ENCODE measurements at regions not wholly inside any gene's neighbourhood (a gene's known extent, or its start where the extent isn't known, plus 50 kb on each side); places are given as distances from the start of the nearest gene placed in this dataset.

- TF ChIP-seq FOXK2 (IDR thresholded peaks at IDR 0.05) (no peak), NFRKB (IDR thresholded peaks at IDR 0.05) (no peak), SUZ12 (IDR thresholded peaks at IDR 0.05) (no peak), CTBP1 (IDR thresholded peaks at IDR 0.05; ENCODE audit: borderline replicate concordance) (no peak), PKNOX1 (IDR thresholded peaks at IDR 0.05) (no peak), BHLHE40 (IDR thresholded peaks at IDR 0.05; ENCODE audit: borderline replicate concordance) (no peak), L3MBTL2 (conservative IDR thresholded peaks at IDR 0.05) (no peak), ELF4 (IDR thresholded peaks at IDR 0.05) (no peak), ARNT (IDR thresholded peaks at IDR 0.05) (no peak), FOXM1 (IDR thresholded peaks at IDR 0.05; ENCODE audit: borderline replicate concordance) (no peak), FOXA1 (IDR thresholded peaks at IDR 0.05) (no peak), TARDBP (IDR thresholded peaks at IDR 0.05) (no peak), ZNF384 (IDR thresholded peaks at IDR 0.05) (no peak), HDGF (IDR thresholded peaks at IDR 0.05; ENCODE audit: borderline replicate concordance) (no peak), SP1 (IDR thresholded peaks at IDR 0.05) (no peak), LEF1 (IDR thresholded peaks at IDR 0.05; ENCODE audit: borderline replicate concordance) (no peak)
- no peak for DNase-seq (ENCODE audit: extremely low spot score)
- POLR2A ChIA-PET: no interaction called here
- CTCF ChIA-PET: interaction anchor here (0.6 kb wide), 1 partner anchor 22 kb away, joined by 3 read pairs; no protein-coding TSS in a partner anchor
Measured at GRCh38 chr3:109921509-109921908, 584.2 kb upstream of the DPPA4 start.

GRCh38 chr3:109922856-109923255 lies 585.5 kb upstream of the DPPA4 start:
- no peak for DNase-seq (ENCODE audit: extremely low spot score)
- ChIA-PET POLR2A (no interaction called here), CTCF (no interaction called here)
- TF ChIP-seq L3MBTL2 (conservative IDR thresholded peaks at IDR 0.05): no peak
- TF ChIP-seq HDGF (IDR thresholded peaks at IDR 0.05; ENCODE audit: borderline replicate concordance): no peak
- TF ChIP-seq FOXA1 (IDR thresholded peaks at IDR 0.05): no peak
- TF ChIP-seq NFRKB (IDR thresholded peaks at IDR 0.05): no peak
- no peak for TF ChIP-seq BHLHE40 (IDR thresholded peaks at IDR 0.05; ENCODE audit: borderline replicate concordance)
- no peak for TF ChIP-seq TARDBP (IDR thresholded peaks at IDR 0.05)
- no peak for TF ChIP-seq FOXK2 (IDR thresholded peaks at IDR 0.05)
- no peak for TF ChIP-seq ARNT (IDR thresholded peaks at IDR 0.05)
- TF ChIP-seq LEF1 (IDR thresholded peaks at IDR 0.05; ENCODE audit: borderline replicate concordance): no peak
- no peak for TF ChIP-seq PKNOX1 (IDR thresholded peaks at IDR 0.05)
- TF ChIP-seq FOXM1 (IDR thresholded peaks at IDR 0.05; ENCODE audit: borderline replicate concordance): no peak
- TF ChIP-seq SUZ12 (IDR thresholded peaks at IDR 0.05): no peak
- no peak for TF ChIP-seq ELF4 (IDR thresholded peaks at IDR 0.05)
- no peak for TF ChIP-seq SP1 (IDR thresholded peaks at IDR 0.05)

- ChIA-PET CTCF (interaction anchor here (0.5 kb wide), 1 partner anchor 567 kb away, joined by 3 read pairs; no protein-coding TSS in a partner anchor), POLR2A (no interaction called here)
- no peak for DNase-seq (ENCODE audit: extremely low spot score)
- TF ChIP-seq CTBP1 (IDR thresholded peaks at IDR 0.05; ENCODE audit: borderline replicate concordance) (no peak), FOXM1 (IDR thresholded peaks at IDR 0.05; ENCODE audit: borderline replicate concordance) (no peak), FOXA1 (IDR thresholded peaks at IDR 0.05) (no peak), L3MBTL2 (conservative IDR thresholded peaks at IDR 0.05) (no peak), HDGF (IDR thresholded peaks at IDR 0.05; ENCODE audit: borderline replicate concordance) (no peak), ARNT (IDR thresholded peaks at IDR 0.05) (no peak), NFRKB (IDR thresholded peaks at IDR 0.05) (no peak)
Measured at GRCh38 chr3:109923431-109923830, 586.1 kb upstream of the DPPA4 start.

GRCh38 chr3:109924196-109924595 lies 586.9 kb upstream of the DPPA4 start:
- DNase-seq (ENCODE audit: extremely low spot score): no peak
- CTCF ChIA-PET: no interaction called here
- no peak for TF ChIP-seq ARNT (IDR thresholded peaks at IDR 0.05)
- TF ChIP-seq PKNOX1 (IDR thresholded peaks at IDR 0.05): no peak
- TF ChIP-seq ZNF384 (IDR thresholded peaks at IDR 0.05): no peak
- TF ChIP-seq FOXA1 (IDR thresholded peaks at IDR 0.05): no peak
- no peak for TF ChIP-seq FOXM1 (IDR thresholded peaks at IDR 0.05; ENCODE audit: borderline replicate concordance)
- no peak for TF ChIP-seq LEF1 (IDR thresholded peaks at IDR 0.05; ENCODE audit: borderline replicate concordance)
- no peak for TF ChIP-seq TARDBP (IDR thresholded peaks at IDR 0.05)
- TF ChIP-seq ELF4 (IDR thresholded peaks at IDR 0.05): no peak
- TF ChIP-seq SUZ12 (IDR thresholded peaks at IDR 0.05): no peak
- TF ChIP-seq CTBP1 (IDR thresholded peaks at IDR 0.05; ENCODE audit: borderline replicate concordance): no peak
- no peak for TF ChIP-seq L3MBTL2 (conservative IDR thresholded peaks at IDR 0.05)
- TF ChIP-seq SP1 (IDR thresholded peaks at IDR 0.05): no peak
- TF ChIP-seq NFRKB (IDR thresholded peaks at IDR 0.05): no peak
- no peak for TF ChIP-seq HDGF (IDR thresholded peaks at IDR 0.05; ENCODE audit: borderline replicate concordance)
- no peak for TF ChIP-seq FOXK2 (IDR thresholded peaks at IDR 0.05)
- TF ChIP-seq BHLHE40 (IDR thresholded peaks at IDR 0.05; ENCODE audit: borderline replicate concordance): no peak
- POLR2A ChIA-PET: no interaction called here

GRCh38 chr3:109926376-109926775 lies 589.0 kb upstream of the DPPA4 start:
- ChIA-PET POLR2A (no interaction called here), CTCF (no interaction called here)
- DNase-seq (ENCODE audit: extremely low spot score): no peak
- TF ChIP-seq FOXK2 (IDR thresholded peaks at IDR 0.05) (no peak), L3MBTL2 (conservative IDR thresholded peaks at IDR 0.05) (no peak), CTBP1 (IDR thresholded peaks at IDR 0.05; ENCODE audit: borderline replicate concordance) (no peak), FOXA1 (IDR thresholded peaks at IDR 0.05) (no peak), ARNT (IDR thresholded peaks at IDR 0.05) (no peak), LEF1 (IDR thresholded peaks at IDR 0.05; ENCODE audit: borderline replicate concordance) (no peak), BHLHE40 (IDR thresholded peaks at IDR 0.05; ENCODE audit: borderline replicate concordance) (no peak), ELF4 (IDR thresholded peaks at IDR 0.05) (no peak), NFRKB (IDR thresholded peaks at IDR 0.05) (no peak), ZNF384 (IDR thresholded peaks at IDR 0.05) (no peak), TARDBP (IDR thresholded peaks at IDR 0.05) (no peak), FOXM1 (IDR thresholded peaks at IDR 0.05; ENCODE audit: borderline replicate concordance) (no peak), PKNOX1 (IDR thresholded peaks at IDR 0.05) (no peak), SUZ12 (IDR thresholded peaks at IDR 0.05) (no peak), SP1 (IDR thresholded peaks at IDR 0.05) (no peak), HDGF (IDR thresholded peaks at IDR 0.05; ENCODE audit: borderline replicate concordance) (no peak)

All from HEK293T (cell line).